ENCODE measurements at regions not wholly inside any gene's neighbourhood (a gene's known extent, or its start where the extent isn't known, plus 50 kb on each side); places are given as distances from the start of the nearest gene placed in this dataset.
"Not testable (repeated sequence)": the region's sequence is repeated elsewhere in the genome, so short reads cannot be mapped to it uniquely, and the experiment has no call there.

DNA sequence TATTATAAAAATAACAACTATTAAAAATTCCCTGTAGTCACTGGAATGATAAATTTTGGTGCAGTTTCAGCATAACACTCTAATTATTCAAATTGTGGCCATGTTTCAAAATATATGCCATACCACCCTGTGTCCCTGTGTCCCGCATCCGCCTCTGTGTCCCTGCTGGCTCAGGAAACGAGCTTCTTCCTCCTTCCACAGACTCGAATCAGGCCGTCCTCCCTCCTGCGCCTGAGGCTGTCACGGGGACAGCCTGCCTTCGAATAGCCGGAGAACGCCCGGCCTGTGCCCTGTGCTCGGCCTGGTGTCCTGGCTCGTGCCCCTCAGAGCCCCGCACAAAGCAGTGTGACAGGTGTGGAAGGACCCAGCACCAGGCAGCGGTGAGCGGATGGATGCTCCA is 55.1 kb upstream of the GPR39 start:
- WGBS, 5 donors, result 59 to 82% (median 66%) methylated on average over 1 to 14 of the region's 16 CpGs
- H3K27me3 ChIP-seq (replicated peaks in 1 of 7), result not testable (repeated sequence)
- H3K9me3 ChIP-seq, result peaks cover 0 to 36% (median 13%) of the 10 kb centered on the region in 8 donors

DNA sequence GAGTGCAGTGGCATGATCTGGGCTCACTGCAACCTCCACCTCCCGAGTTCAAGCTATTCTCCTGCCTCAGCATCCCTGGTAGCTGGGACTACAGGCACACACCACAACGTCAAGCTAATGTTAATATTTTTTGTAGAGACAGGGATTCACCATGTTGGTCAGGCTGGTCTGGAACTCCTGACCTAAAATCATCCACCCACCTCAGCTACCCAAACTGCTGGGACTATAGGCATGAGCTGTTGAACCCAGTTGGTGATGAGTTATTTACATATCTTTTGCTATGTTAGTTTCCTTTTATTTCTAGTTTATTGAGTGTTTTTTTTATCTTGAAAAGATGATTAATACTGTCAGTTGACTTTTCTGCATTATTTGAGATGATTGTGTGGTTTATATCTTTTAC is 53.3 kb upstream of the GPR39 start:
- peaks cover 0 to 36% (median 13%) of the 10 kb centered on the region in 8 donors for H3K9me3 ChIP-seq
- DNase-seq; H3K27ac ChIP-seq; H3K27me3 ChIP-seq (replicated peaks in 1 of 7); H3K4me3 ChIP-seq; H3K36me3 ChIP-seq; intact Hi-C loops (cut with DNase I; ENCODE audit: low total_unique reads); H3K4me1 ChIP-seq: not testable (repeated sequence)
- WGBS, 5 donors, result 62 to 79% (median 65%) methylated on average over 2 of the region's 2 CpGs

More for the DNA sequence above, 55.1 kb upstream of the GPR39 start:
- DNase-seq; H3K27ac ChIP-seq; H3K4me3 ChIP-seq; H3K36me3 ChIP-seq; intact Hi-C loops (cut with DNase I; ENCODE audit: low total_unique reads); H3K4me1 ChIP-seq: not testable (repeated sequence)

DNA sequence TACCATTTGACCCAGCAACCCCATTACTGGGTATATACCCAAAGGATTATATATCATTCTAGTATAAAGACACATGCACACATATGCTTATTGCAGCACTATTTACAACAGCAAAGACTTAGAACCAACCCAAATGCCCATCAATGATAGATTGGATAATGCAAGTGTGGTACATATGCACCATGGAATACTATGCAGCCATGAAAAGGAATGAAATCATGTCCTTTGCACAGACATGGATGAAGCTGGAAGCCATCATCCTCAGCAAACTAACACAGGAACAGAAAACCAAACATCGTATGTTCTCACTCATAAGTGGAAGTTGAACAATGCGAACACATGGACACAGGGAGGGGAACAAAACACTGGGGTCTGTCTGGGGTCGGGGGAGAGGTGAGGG is 50.6 kb upstream of the GPR39 start:
- not testable (repeated sequence) for H3K4me3 ChIP-seq

GRCh38 chr2:132366421-132367180 is 50.0 kb upstream of the GPR39 start:
- Histone ChIP-seq H3K4me1 (no peaks in the 10 kb centered on the region), H3K36me3 (no peaks in the 10 kb centered on the region), H3K9me3 (peaks cover 0 to 23% (median 13%) of the 10 kb centered on the region in 8 donors), H3K4me3 (no peak overlapping the region), H3K27ac (no peak overlapping the region), H3K27me3 (replicated peaks in 1 of 7) (no peaks in the 10 kb centered on the region)
- intact Hi-C loops (cut with DNase I; ENCODE audit: low total_unique reads), result no loop called here
- TF ChIP-seq POLR2AphosphoS5 (IDR thresholded peaks at IDR 0.05) (no peak), CTCF (IDR thresholded peaks at IDR 0.05 in 8 of 11, conservative IDR thresholded peaks at IDR 0.05 in 3 of 11) (no peak), POLR2A (IDR thresholded peaks at IDR 0.05) (no peak)
- 61 to 78% (median 66%) methylated on average over 5 of the region's 5 CpGs for WGBS, 5 donors
- DNase-seq, result no peak

More for the DNA sequence above, 50.6 kb upstream of the GPR39 start:
- 48 to 80% (median 57%) methylated on average over 2 to 3 of the region's 3 CpGs for WGBS, 5 donors
- H3K9me3 ChIP-seq, result peaks cover 0 to 25% (median 13%) of the 10 kb centered on the region in 8 donors
- intact Hi-C loops (cut with DNase I; ENCODE audit: low total_unique reads); DNase-seq; H3K27ac ChIP-seq; H3K4me1 ChIP-seq; H3K27me3 ChIP-seq (replicated peaks in 1 of 7); H3K36me3 ChIP-seq: not testable (repeated sequence)

Small RNAs in the stretch of these regions (microRNA-seq; reads per million reads assigned to microRNA genes)
- gene MIR663B, result 0 reads per million in 3 donors

Small RNAs in the stretch of these regions (small RNA-seq; reads per million reads assigned to genes)
- gene MIR663B, result 0 reads per million in 4 donors
- gene RNA5-8SP5, result 0 to 0.15 (median 0.03) reads per million in 4 donors

All from spleen (tissue), 11 donors.